HEK293 (cell line): ENCODE measurements at regions not wholly inside any gene's neighbourhood (a gene's known extent, or its start where the extent isn't known, plus 50 kb on each side); places are given as distances from the start of the nearest gene placed in this dataset.

Experiments
- CTCF ChIP-seq: fragments of 450-650 bp; formaldehyde crosslinking; IDR thresholded peaks from 2 replicates; pipeline ENCODE4 v1.5.1; 2016; ENCODE audit warnings: missing biosample characterization, missing genetic modification characterization
- TRIM28 ChIP-seq: IDR thresholded peaks from 2 replicates; pipeline ENCODE4 v1.6.1; 2011; ENCODE audit warnings: low read length, control low read depth, borderline replicate concordance
- ZBTB10 ChIP-seq: fragments of 450-650 bp; formaldehyde crosslinking; IDR thresholded peaks from 2 replicates; pipeline ENCODE4 v1.5.1; 2016; ENCODE audit warnings: missing biosample characterization, missing genetic modification characterization
- ZBTB44 ChIP-seq: fragments of 450-650 bp; IDR thresholded peaks from 2 replicates; pipeline ENCODE4 v1.5.1; 2018; ENCODE audit warnings: missing biosample characterization, mild to moderate bottlenecking, missing genetic modification characterization
- ZBTB49 ChIP-seq: fragments of 450-650 bp; formaldehyde crosslinking; IDR thresholded peaks from 2 replicates; pipeline ENCODE4 v1.5.1; 2016; ENCODE audit warnings: missing biosample characterization, missing genetic modification characterization, low read depth
- ZFP37 ChIP-seq: fragments of 450-650 bp; formaldehyde crosslinking; IDR thresholded peaks from 2 replicates; pipeline ENCODE4 v1.5.1; 2016; ENCODE audit warnings: missing biosample characterization, missing genetic modification characterization
- ZNF121 ChIP-seq: fragments of 450-650 bp; formaldehyde crosslinking; IDR thresholded peaks from 2 replicates; pipeline ENCODE4 v1.5.1; 2016; ENCODE audit warnings: missing biosample characterization, missing genetic modification characterization
- ZNF518A ChIP-seq: fragments of 450-650 bp; formaldehyde crosslinking; conservative IDR thresholded peaks from 2 replicates; pipeline ENCODE4 v1.5.1; 2016; ENCODE audit warnings: low read depth, missing biosample characterization, missing genetic modification characterization
- ZNF561 ChIP-seq: fragments of 450-650 bp; IDR thresholded peaks from 2 replicates; pipeline ENCODE4 v1.5.1; 2018; ENCODE audit warnings: missing biosample characterization, missing genetic modification characterization, borderline replicate concordance
- ZNF677 ChIP-seq: fragments of 450-650 bp; IDR thresholded peaks from 2 replicates; pipeline ENCODE4 v1.5.0; 2018; ENCODE audit warnings: missing biosample characterization, mild to moderate bottlenecking, missing genetic modification characterization, moderate library complexity
- ZNF747 ChIP-seq: fragments of 450-650 bp; formaldehyde crosslinking; IDR thresholded peaks from 2 replicates; pipeline ENCODE4 v1.5.1; 2016; ENCODE audit warnings: missing biosample characterization, missing genetic modification characterization

- TF ChIP-seq ZBTB44 (tag by site-specific recombination): no peak
- no peak for TF ChIP-seq CTCF
- TF ChIP-seq ZNF747 (tag by site-specific recombination): no peak
- no peak for TF ChIP-seq ZNF121
- TF ChIP-seq ZFP37 (tag by site-specific recombination): no peak
- TF ChIP-seq ZNF677 (tag by site-specific recombination): no peak
- TF ChIP-seq ZNF561 (tag by site-specific recombination): no peak
- TF ChIP-seq TRIM28: no peak
- TF ChIP-seq ZBTB49 (tag by site-specific recombination): no peak
- no peak for TF ChIP-seq ZBTB10
- TF ChIP-seq ZNF518A (tag by site-specific recombination): no peak
These were observed 135.4 kb upstream of the SERPINE2 start for GRCh38 chr2:224174521-224174920.
